H1 (cell line): ENCODE measurements at regions not wholly inside any gene's neighbourhood (a gene's known extent, or its start where the extent isn't known, plus 50 kb on each side); places are given as distances from the start of the nearest gene placed in this dataset.

Source experiments
- ASH2L ChIP-seq: fragments of 200-600, 300-600 bp; sonication (generic); IDR thresholded peaks from one replicate; pipeline ENCODE4 v1.7.1; 2017; ENCODE audit warnings: low read length
- E2F6 ChIP-seq: IDR thresholded peaks from 2 replicates; pipeline ENCODE4 v1.6.1; 2012; ENCODE audit warnings: inconsistent platforms

GRCh38 chr15:69857686-69858391 lies 239.9 kb downstream of the TLE3 start (continued):
- TF ChIP-seq E2F6 (no peak), ASH2L (no peak)
